RPMI8226 (cell line): ENCODE measurements at regions not wholly inside any gene's neighbourhood (a gene's known extent, or its start where the extent isn't known, plus 50 kb on each side); places are given as distances from the start of the nearest gene placed in this dataset.
"Not testable (repeated sequence)": the region's sequence is repeated elsewhere in the genome, so short reads cannot be mapped to it uniquely, and the experiment has no call there.

ENCODE experiments used
- DNase-seq: peaks from one replicate; pipeline ENCODE4 v3.0.0-alpha.2; 2015

DNA sequence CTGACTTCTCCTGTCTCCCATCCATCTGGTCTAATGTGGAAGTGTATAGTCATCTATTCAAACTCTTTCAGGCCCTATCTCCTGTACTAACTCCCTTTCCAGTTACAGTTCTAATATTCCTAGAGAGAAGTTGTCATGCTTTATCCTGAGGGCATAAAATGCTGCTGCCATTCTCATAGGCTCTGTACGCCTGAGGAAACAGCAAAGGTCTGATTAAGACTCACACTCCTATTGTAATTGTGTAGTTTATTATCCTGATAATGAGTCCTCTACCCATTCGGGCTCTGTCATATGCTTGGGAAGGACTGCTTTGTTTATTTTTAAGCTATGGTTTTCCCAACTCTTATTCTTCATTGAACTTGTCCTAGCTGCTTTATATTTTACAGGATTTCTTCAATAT is 290.4 kb downstream of the TMEM38B start:
- DNase-seq: no peak

- DNase-seq: no peak
These were observed 298.9 kb downstream of the TMEM38B start for GRCh38 chr9:105993116-105993854.

DNA sequence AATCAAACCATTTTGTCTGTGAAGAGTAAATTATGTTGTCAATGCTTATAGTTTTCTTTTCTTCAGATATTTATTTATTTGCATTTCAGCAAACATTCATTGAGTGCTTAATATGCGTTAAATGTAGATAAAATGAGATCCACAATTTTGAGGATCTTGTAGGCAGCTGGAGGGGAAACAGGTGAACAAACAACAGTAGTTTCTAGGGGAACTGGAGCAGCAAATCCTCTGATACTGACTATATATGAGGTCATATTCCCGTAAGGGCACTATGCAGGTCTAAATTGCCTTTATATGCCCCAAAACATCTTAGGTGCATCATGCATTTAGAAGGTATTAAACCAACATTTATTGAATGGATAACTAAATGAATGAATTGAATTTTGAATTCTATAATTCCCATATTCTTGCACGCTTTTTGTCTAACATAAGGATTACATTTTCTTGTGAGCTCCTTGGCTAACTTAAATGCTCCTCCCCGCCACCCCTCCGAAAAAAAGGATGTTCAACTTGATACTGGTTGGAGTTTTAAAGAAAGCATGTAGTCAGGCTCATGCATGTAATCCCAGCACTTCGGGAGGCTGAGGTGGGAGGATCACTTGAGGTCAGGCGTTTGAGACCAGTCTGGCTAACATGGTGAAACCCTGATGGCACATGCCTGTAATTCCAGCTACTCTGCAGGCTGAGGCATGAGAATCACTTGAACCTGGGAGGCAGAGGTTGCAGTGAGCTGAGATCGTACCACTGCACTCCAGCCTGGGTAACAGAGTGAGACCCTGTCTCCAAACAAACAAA is 299.8 kb downstream of the TMEM38B start:
- no peak for DNase-seq

DNA sequence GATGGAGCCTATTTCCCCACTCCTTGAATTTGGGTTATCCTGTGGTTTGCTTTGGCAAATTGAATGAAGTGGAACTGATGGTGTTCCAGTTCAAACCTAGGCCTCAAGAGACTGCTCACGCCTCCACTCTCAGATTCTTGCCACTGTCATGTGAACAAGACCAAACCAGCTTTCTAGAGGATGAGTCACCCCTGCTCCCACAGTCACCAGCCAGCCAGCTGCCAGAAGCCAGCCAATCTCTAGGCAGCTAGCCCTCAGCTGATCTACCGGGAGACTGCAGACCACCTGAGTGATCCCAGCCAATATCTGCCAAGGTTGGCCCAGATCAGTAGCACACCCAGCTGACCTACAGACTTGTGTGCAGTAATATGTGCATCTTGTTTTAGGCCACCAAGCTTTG is 300.6 kb downstream of the TMEM38B start:
- no peak for DNase-seq

- no peak for DNase-seq
These were observed 322.9 kb downstream of the TMEM38B start for GRCh38 chr9:106017198-106017740.

DNA sequence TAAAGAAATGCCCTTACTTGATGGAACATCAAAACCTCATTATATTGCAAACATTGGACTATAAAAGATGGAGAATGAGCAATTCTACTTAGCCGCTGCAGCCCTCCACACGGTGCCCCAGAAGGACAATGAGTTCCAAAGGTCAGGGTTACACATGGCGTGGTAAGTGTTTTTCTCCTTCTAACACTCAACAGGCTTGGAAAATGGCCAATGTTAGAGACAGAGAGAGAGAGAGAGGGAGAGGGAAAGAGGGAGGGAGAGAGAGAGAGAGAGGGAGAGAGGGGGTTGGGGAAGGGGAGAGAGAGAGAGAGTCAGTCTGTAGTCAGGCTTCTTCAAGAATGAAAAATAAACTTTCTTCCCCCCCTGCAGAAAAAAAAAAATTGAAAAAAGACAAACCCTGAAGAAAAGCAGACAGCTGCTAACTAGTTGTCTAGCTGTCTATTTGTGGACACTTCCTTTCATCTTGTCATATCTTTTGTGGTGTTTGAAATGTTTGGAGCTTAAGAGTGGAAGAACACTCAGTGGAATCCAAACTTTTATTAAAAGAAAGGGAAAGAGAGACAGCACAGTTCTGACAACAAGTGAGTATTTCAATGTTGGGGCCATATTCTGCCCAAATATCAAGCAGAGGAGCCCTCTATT is 324.8 kb downstream of the TMEM38B start:
- DNase-seq: no peak

DNA sequence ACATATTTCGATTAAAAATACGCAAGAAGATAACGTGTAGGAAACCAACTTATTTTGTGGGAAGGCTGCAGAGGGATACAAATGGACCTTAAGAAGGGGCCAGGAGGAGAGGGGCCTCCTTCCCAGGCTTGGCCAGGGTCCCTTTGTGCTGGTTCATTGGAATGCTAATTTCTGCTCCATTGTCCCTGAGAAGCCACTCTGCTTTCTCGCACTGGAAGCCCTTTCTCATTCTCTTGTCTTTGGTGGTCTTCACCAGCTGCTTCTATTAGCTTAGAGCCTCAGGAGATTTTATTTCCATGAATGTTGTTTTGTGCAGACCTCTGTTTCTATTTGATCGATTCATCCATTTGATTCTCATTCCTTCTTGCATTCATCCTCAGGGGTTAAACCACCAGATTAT is 325.4 kb downstream of the TMEM38B start:
- DNase-seq: no peak

DNA sequence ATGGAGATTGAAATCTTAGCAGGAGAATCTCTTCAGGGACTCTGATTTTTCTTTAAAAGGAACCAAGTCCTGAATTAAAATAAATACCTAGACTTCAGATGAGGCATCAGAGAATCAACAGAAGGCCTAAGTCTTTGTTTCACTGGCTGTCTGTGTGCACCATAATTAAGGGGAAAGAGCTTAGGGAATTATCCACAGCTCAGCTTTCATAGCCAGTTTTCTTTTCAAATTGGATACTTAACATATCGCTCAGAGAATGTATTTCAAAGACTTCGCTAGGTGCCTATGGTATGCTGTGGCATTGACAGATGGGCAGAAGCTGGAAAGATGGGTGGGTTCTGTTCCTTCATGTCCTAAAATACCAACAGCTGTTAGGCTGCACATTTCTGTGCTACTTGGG is 325.8 kb downstream of the TMEM38B start:
- DNase-seq: no peak

- DNase-seq: no peak
These were observed 329.1 kb downstream of the TMEM38B start for GRCh38 chr9:106023455-106023854.

DNA sequence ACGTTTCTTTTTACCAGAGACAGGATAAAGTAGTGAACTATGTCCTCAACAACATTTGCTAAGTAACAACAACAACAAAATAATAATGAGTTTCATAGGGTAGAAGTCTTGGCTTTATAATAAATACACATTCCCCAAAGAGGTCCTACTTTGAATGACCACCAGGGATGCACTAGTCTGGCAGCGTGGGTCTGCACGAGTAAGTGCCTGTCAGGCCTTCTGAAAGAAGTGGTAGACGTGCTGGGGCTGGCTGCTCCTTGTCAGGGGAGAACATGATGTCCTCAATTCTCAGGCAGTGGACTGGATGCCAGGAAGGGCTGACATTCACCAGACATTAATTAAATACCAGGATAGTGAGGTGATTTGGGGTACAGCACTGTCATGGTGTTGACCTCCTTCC is 331.1 kb downstream of the TMEM38B start:
- no peak for DNase-seq

DNA sequence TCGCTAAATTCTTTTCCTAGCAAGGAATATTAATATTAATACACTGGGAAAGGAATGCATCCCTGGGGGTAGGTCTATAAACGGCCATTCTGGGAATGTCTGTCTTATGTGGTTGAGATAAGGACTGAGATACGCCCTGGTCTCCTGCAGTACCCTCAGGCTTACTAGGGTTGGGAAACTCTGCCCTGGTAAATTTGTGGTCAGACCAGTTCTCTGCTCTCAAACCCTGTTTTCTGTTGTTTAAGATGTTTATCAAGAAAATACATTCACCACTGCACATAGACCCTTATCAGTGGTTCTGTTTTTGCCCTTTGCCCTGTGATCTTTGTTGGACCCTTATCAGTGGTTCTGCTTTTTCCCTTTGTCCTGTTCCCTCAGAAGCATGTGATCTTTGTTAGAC is 335.8 kb downstream of the TMEM38B start:
- DNase-seq: not testable (repeated sequence)

GRCh38 chr9:106032978-106033377 is 338.6 kb downstream of the TMEM38B start:
- no peak for DNase-seq

- no peak for DNase-seq
These were observed 341.5 kb downstream of the TMEM38B start for GRCh38 chr9:106035806-106036205.

GRCh38 chr9:106038266-106039001 is 344.1 kb downstream of the TMEM38B start:
- no peak for DNase-seq

- no peak for DNase-seq
These were observed 345.0 kb downstream of the TMEM38B start for GRCh38 chr9:106039151-106039935.

DNA sequence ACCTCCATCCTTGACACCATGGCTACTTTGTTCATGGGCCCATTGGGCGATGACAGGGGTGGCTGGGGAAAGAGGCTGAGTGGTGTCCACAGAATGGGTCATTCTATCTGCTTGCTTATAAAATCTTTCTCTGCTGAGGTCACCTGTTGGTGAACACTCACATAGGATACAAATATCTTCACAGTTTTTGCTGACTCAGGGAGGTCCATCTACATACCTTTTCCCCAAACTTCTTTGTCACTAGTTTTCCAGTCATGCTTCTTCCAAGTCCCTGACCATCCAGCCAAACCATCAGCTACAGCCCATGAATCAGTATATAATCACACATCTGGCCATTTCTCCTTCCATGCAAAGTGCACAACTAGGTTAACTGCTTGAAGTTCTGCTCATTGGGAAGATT is 347.6 kb downstream of the TMEM38B start:
- not testable (repeated sequence) for DNase-seq

DNA sequence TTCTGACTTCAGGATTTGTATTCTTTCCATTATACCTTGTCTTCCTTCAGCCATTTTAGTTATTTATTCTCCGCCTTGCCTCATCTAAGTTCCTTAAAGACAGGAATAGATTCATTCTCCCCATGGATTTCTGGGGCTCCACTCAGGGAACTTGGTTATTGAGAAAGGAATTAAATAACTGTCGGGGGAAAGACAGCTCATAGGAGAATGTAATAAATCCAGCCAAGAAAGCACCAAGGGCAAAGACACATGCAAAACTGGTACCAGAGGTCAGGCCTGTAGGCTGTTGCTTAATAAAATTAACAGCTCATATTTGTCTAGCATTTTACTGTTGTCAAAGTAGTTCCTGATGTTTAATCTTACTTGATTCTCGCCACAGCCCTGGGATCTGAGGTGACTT is 357.2 kb downstream of the TMEM38B start:
- DNase-seq: no peak

- no peak for DNase-seq
These were observed 357.8 kb downstream of the TMEM38B start for GRCh38 chr9:106052166-106052565.

DNA sequence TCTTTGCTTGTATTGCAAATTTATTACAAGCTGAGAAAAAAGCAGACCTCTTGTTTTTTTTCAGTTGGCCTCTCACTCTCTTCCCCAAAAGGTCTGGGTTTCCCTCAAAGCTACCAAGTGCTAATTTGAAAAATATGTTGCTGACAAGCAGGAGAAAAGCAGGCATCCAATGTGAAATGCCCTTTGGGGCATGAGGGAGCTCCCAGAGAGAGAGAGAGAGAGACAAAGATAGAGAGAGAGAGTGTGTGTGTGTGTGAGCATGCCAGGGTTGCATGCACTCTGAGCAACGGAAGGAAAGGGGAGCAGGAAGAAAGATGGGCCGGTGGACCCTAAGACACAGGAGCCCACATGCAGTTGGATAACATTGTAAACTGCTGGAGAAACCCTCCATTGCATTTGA is 358.4 kb downstream of the TMEM38B start:
- DNase-seq: no peak

GRCh38 chr9:106056328-106056727 is 362.0 kb downstream of the TMEM38B start:
- peak; percentile 3 for DNase-seq

GRCh38 chr9:106058460-106058859 is 364.1 kb downstream of the TMEM38B start:
- DNase-seq: no peak

DNA sequence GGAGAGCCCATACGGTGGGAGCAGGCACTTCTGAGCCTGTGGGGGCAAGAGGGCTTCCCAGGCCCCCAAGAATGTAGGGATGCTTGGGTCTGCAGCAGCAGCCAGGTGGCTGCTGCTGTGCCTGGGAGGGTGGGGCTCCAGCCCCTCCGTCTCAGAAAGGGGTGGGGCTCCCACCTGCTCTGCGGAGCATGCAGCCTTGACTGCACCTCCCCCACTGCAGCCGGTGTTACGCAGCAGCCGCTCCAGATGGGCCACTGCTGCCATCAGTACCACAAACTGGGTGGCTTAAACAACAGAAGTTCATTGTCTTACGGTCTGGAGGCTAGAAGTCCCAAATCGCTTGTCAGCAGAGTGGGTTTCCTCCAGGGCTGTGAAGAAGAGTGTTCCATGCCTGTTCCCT is 365.5 kb downstream of the TMEM38B start:
- no peak for DNase-seq
